ENCODE measurements at regions not wholly inside any gene's neighbourhood (a gene's known extent, or its start where the extent isn't known, plus 50 kb on each side); places are given as distances from the start of the nearest gene placed in this dataset.

- 40 to 62% (median 55%) methylated on average over 1 of the region's 1 CpG for whole genome bisulfite sequencing, 4 donors
- intact Hi-C loops (cut with DNase I), result no loop called here
- H3K4me3 ChIP-seq, result no peak overlapping the region
- no peak for DNase-seq
- TF ChIP-seq, protein P1, sequence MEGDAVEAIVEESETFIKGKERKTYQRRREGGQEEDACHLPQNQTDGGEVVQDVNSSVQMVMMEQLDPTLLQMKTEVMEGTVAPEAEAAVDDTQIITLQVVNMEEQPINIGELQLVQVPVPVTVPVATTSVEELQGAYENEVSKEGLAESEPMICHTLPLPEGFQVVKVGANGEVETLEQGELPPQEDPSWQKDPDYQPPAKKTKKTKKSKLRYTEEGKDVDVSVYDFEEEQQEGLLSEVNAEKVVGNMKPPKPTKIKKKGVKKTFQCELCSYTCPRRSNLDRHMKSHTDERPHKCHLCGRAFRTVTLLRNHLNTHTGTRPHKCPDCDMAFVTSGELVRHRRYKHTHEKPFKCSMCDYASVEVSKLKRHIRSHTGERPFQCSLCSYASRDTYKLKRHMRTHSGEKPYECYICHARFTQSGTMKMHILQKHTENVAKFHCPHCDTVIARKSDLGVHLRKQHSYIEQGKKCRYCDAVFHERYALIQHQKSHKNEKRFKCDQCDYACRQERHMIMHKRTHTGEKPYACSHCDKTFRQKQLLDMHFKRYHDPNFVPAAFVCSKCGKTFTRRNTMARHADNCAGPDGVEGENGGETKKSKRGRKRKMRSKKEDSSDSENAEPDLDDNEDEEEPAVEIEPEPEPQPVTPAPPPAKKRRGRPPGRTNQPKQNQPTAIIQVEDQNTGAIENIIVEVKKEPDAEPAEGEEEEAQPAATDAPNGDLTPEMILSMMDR (IDR thresholded peaks at IDR 0.05), result no peak
- TF ChIP-seq POLR2A (IDR thresholded peaks at IDR 0.05), result no peak
- no peaks in the 10 kb centered on the region for H3K27me3 ChIP-seq
- no peak overlapping the region for H3K27ac ChIP-seq
- H3K36me3 ChIP-seq, result no peaks in the 10 kb centered on the region
- ATAC-seq, result no peak
- peaks cover 0 to 14% (median 0%) of the 10 kb centered on the region in 12 donors for H3K9me3 ChIP-seq
- no peaks in the 10 kb centered on the region for H3K4me1 ChIP-seq
Measured at GRCh38 chr3:104916971-104917370, 449.7 kb upstream of the ALCAM start.

GRCh38 chr3:104920512-104920911, 446.2 kb upstream of the ALCAM start:
- TF ChIP-seq, protein P1 (IDR thresholded peaks at IDR 0.05), result no peak
- no peak for TF ChIP-seq POLR2A (IDR thresholded peaks at IDR 0.05)
- 68 to 92% (median 82%) methylated on average over 2 of the region's 2 CpGs for WGBS, 4 donors

DNA sequence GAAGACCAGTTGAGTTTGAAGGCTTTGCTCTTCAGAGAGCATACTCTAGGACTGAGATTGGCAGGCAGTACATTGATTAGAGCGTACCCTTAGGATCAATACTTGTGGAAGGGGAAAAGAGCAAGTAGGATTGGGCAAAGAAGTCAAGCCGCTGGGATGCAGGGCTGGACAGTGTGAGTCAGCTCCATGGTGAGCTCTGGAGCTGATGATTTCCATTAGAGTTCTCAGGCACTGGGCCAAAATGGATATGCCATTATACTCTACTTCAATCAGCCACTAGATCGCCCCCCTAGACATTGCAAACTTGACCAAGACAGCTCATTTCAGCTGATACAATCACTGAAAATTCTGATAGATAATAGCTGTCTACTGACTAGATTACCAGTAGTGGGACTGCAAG, 432.7 kb upstream of the ALCAM start:
- no peak overlapping the region for H3K4me3 ChIP-seq
- intact Hi-C loops (cut with DNase I), result no loop called here
- H3K27ac ChIP-seq, result no peak overlapping the region
- 82 to 85% (median 83%) methylated on average over 3 of the region's 3 CpGs for WGBS, 4 donors
- no peaks in the 10 kb centered on the region for H3K27me3 ChIP-seq
- DNase-seq, result no peak
- no peaks in the 10 kb centered on the region for H3K36me3 ChIP-seq
- no peaks in the 10 kb centered on the region for H3K4me1 ChIP-seq
- TF ChIP-seq, protein P1 (IDR thresholded peaks at IDR 0.05), result no peak
- no peak for TF ChIP-seq POLR2A (IDR thresholded peaks at IDR 0.05)
- H3K9me3 ChIP-seq, result peaks cover 0 to 2% (median 0%) of the 10 kb centered on the region in 12 donors
- ATAC-seq, result no peak

More at GRCh38 chr3:104920512-104920911, 446.2 kb upstream of the ALCAM start:
- Histone ChIP-seq H3K4me3 (no peak overlapping the region), H3K27me3 (no peaks in the 10 kb centered on the region), H3K4me1 (no peaks in the 10 kb centered on the region), H3K27ac (no peak overlapping the region), H3K36me3 (no peaks in the 10 kb centered on the region), H3K9me3 (peaks cover 0 to 14% (median 0%) of the 10 kb centered on the region in 12 donors)
- intact Hi-C loops (cut with DNase I), result no loop called here
- DNase-seq, result no peak
- no peak for ATAC-seq

DNA sequence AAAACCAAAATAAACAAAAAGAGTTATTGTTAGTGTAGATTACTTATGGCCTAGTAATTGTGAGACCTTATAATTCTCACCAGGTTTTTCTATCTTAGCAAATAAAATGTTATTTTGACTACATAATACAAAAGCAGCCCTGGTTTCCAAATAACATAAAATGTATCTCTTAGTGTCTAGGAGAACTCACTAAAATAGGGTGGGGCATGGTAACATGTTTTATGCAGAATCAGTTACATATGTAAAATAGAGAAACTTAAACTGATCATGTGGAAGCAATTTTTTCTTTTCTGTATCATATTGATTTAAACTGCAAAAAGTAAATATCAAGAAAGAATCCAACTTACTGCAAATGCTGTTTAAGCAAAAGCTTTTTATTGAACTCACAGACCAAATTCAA, 431.1 kb upstream of the ALCAM start:
- Histone ChIP-seq H3K36me3 (no peaks in the 10 kb centered on the region), H3K27ac (no peak overlapping the region), H3K27me3 (no peaks in the 10 kb centered on the region), H3K4me3 (no peak overlapping the region), H3K4me1 (no peaks in the 10 kb centered on the region), H3K9me3 (no peaks in the 10 kb centered on the region)
- ATAC-seq, result no peak
- intact Hi-C loops (cut with DNase I), result no loop called here
- DNase-seq, result no peak
- TF ChIP-seq, protein P1 (IDR thresholded peaks at IDR 0.05), result no peak
- TF ChIP-seq POLR2A (IDR thresholded peaks at IDR 0.05), result no peak
